ENCODE measurements at regions not wholly inside any gene's neighbourhood (a gene's known extent, or its start where the extent isn't known, plus 50 kb on each side); places are given as distances from the start of the nearest gene placed in this dataset.
A peak's percentile ranks its signal among the peaks of the same experiment; 100 is the strongest.

- DNase-seq (ENCODE audit: low read depth in 2 of 2), result peak in 1 of 2 donors; percentile 38
Measured at GRCh38 chr5:70585996-70586395, 170.8 kb downstream of the GTF2H2C_2 start.

Measured in stimulated activated CD4-positive, alpha-beta T cell treated with anti-CD3 and anti-CD28 coated beads, Interleukin-1b, Interleukin-23, amount 100 ng/mL, for 4 hours (primary cell).